H9 (cell line): ENCODE measurements at regions not wholly inside any gene's neighbourhood (a gene's known extent, or its start where the extent isn't known, plus 50 kb on each side); places are given as distances from the start of the nearest gene placed in this dataset.

Source experiments
- DNase-seq: peaks from one replicate; pipeline ENCODE4 v3.0.0-alpha.2; 2017
- H2AFZ ChIP-seq: one replicate; pipeline ENCODE4 v1.6.1; 2013; ENCODE audit warnings: mild to moderate bottlenecking, low read length, control low read depth, moderate library complexity
- H2AK5ac ChIP-seq: 2 replicates; pipeline ENCODE4 v1.6.1; 2013; ENCODE audit warnings: low read length, control low read depth, mixed read lengths; ENCODE audit not compliant: insufficient read length
- H2BK120ac ChIP-seq: one replicate; pipeline ENCODE4 v1.6.1; 2013; ENCODE audit warnings: low read depth, mild to moderate bottlenecking, low read length, control low read depth, inconsistent platforms; ENCODE audit not compliant: poor library complexity, severe bottlenecking
- H2BK12ac ChIP-seq: 2 replicates; pipeline ENCODE4 v1.6.1; 2013; ENCODE audit warnings: low read length, control low read depth, mixed read lengths, low read depth; ENCODE audit not compliant: insufficient read length
- H2BK15ac ChIP-seq: 2 replicates; pipeline ENCODE4 v1.6.1; 2013; ENCODE audit warnings: low read depth, low read length, control low read depth
- H2BK20ac ChIP-seq: one replicate; pipeline ENCODE4 v1.6.1; 2013; ENCODE audit warnings: low read depth, mild to moderate bottlenecking, low read length, control low read depth, inconsistent platforms; ENCODE audit not compliant: poor library complexity, severe bottlenecking
- H2BK5ac ChIP-seq: 2 replicates; pipeline ENCODE4 v1.6.1; 2013; ENCODE audit warnings: low read length, control low read depth, mixed read lengths; ENCODE audit not compliant: insufficient read length
- H3K14ac ChIP-seq: 2 replicates; pipeline ENCODE4 v1.6.1; 2013; ENCODE audit warnings: low read length, control low read depth; ENCODE audit not compliant: insufficient read depth
- H3K18ac ChIP-seq: 2 replicates; pipeline ENCODE4 v1.6.1; 2013; ENCODE audit warnings: low read depth, mild to moderate bottlenecking, mixed read lengths, low read length, control low read depth; ENCODE audit not compliant: insufficient read length
- H3K23ac ChIP-seq: 2 replicates; pipeline ENCODE4 v1.6.1; 2013; ENCODE audit warnings: low read length, control low read depth, mixed read lengths, low read depth; ENCODE audit not compliant: insufficient read length
- H3K23me2 ChIP-seq: 2 replicates; pipeline ENCODE4 v1.6.1; 2013; ENCODE audit warnings: low read depth, mild to moderate bottlenecking, mixed read lengths, low read length, control low read depth; ENCODE audit not compliant: insufficient read length, poor library complexity, severe bottlenecking
- H3K27ac ChIP-seq: 2 replicates; pipeline ENCODE4 v1.5.1; 2013; ENCODE audit warnings: low read length, control low read depth, mixed read lengths, low read depth; ENCODE audit not compliant: insufficient read length
- H3K27me3 ChIP-seq: 2 replicates; pipeline ENCODE4 v1.6.1; 2013; ENCODE audit warnings: low read length, control low read depth, inconsistent platforms; ENCODE audit not compliant: insufficient read depth
- H3K4ac ChIP-seq: 2 replicates; pipeline ENCODE4 v1.6.1; 2013; ENCODE audit warnings: low read depth, mild to moderate bottlenecking, control low read depth, inconsistent platforms, low read length, moderate library complexity
- H3K4me1 ChIP-seq: 2 replicates; pipeline ENCODE4 v1.6.1; 2013; ENCODE audit warnings: low read length, control low read depth, inconsistent platforms; ENCODE audit not compliant: insufficient read depth
- H3K4me2 ChIP-seq: 2 replicates; pipeline ENCODE4 v1.6.1; 2013; ENCODE audit warnings: low read length, control low read depth, mixed read lengths; ENCODE audit not compliant: insufficient read length, insufficient read depth
- H3K56ac ChIP-seq: 2 replicates; pipeline ENCODE4 v1.6.1; 2013; ENCODE audit warnings: low read depth, mild to moderate bottlenecking, mixed read lengths, low read length, control low read depth; ENCODE audit not compliant: insufficient read length
- H3K79me1 ChIP-seq: 2 replicates; pipeline ENCODE4 v1.6.1; 2013; ENCODE audit warnings: low read depth, mild to moderate bottlenecking, moderate library complexity, low read length, control low read depth, inconsistent platforms; ENCODE audit not compliant: insufficient read depth, poor library complexity, severe bottlenecking
- H3K79me2 ChIP-seq: 2 replicates; pipeline ENCODE4 v1.6.1; 2013; ENCODE audit warnings: low read length, control low read depth, inconsistent platforms; ENCODE audit not compliant: insufficient read depth
- H3K9ac ChIP-seq: 2 replicates; pipeline ENCODE4 v1.6.1; 2013; ENCODE audit warnings: low read length, control low read depth, mixed read lengths; ENCODE audit not compliant: insufficient read length; ENCODE audit errors: extremely low read depth
- H3K9me3 ChIP-seq: one replicate; pipeline ENCODE4 v1.6.1; 2013; ENCODE audit warnings: low read depth, low read length, inconsistent platforms; ENCODE audit not compliant: control insufficient read depth
- H3T11ph ChIP-seq: one replicate; pipeline ENCODE4 v1.6.1; 2013; ENCODE audit warnings: mild to moderate bottlenecking, low read length, control low read depth, inconsistent platforms
- H4K20me1 ChIP-seq: one replicate; pipeline ENCODE4 v1.6.1; 2013; ENCODE audit not compliant: control insufficient read depth, insufficient read length, insufficient read depth
- H4K5ac ChIP-seq: 2 replicates; pipeline ENCODE4 v1.6.1; 2013; ENCODE audit warnings: low read depth, mild to moderate bottlenecking, mixed read lengths, low read length, control low read depth; ENCODE audit not compliant: insufficient read length
- H4K8ac ChIP-seq: replicated peaks from 2 replicates; pipeline ENCODE4 v1.6.1; 2013; ENCODE audit warnings: low read length, control low read depth, mixed read lengths, low read depth; ENCODE audit not compliant: insufficient read length
- H4K91ac ChIP-seq: 2 replicates; pipeline ENCODE4 v1.6.1; 2013; ENCODE audit warnings: low read depth, mild to moderate bottlenecking, moderate library complexity, mixed read lengths, low read length, control low read depth; ENCODE audit not compliant: insufficient read length
- H3K27ac Mint-ChIP-seq, 3 experiments: 2 replicates in 2 of 3; 3 replicates in 1 of 3; pipeline ENCODE4 v1.8.0; 2020 to 2021; ENCODE audit warnings: mixed read lengths in 3 of 3, mild to moderate bottlenecking in 1 of 3, moderate library complexity in 1 of 3
- H3K27me3 Mint-ChIP-seq: 2 replicates; pipeline ENCODE4 v1.8.0; 2021; ENCODE audit warnings: low read depth, mild to moderate bottlenecking, moderate library complexity, mixed read lengths
- H3K36me3 Mint-ChIP-seq, 3 experiments: 2 replicates in 2 of 3; 3 replicates in 1 of 3; pipeline ENCODE4 v1.8.0; 2020 to 2021; ENCODE audit warnings: low read depth in 3 of 3, mixed read lengths in 3 of 3; ENCODE audit not compliant: insufficient read depth in 1 of 3
- H3K4me1 Mint-ChIP-seq, 2 experiments: 2 replicates each; pipeline ENCODE4 v1.8.0; 2020; ENCODE audit warnings: mixed read lengths in 2 of 2
- H3K4me3 Mint-ChIP-seq, 2 experiments: 2 replicates in 1 of 2; 3 replicates in 1 of 2; pipeline ENCODE4 v1.8.0; 2020 to 2021; ENCODE audit warnings: mild to moderate bottlenecking in 2 of 2, mixed read lengths in 2 of 2, moderate library complexity in 1 of 2
- H3K9me3 Mint-ChIP-seq, 2 experiments: 2 replicates in 1 of 2; 3 replicates in 1 of 2; pipeline ENCODE4 v1.8.0; 2020; ENCODE audit warnings: mild to moderate bottlenecking in 2 of 2, mixed read lengths in 2 of 2, moderate library complexity in 1 of 2
- WGBS: extraction: QIAGEN DNeasy Blood & Tissue Kit; methylation state at CpG from one replicate; pipeline ENCODE4 v1.1.7; 2013; ENCODE audit warnings: missing lambda C conversion rate, low lambda C conversion rate, mixed read lengths; ENCODE audit not compliant: insufficient read length; ENCODE audit errors: extremely low coverage; 5-methylcytosine and 5-hydroxymethylcytosine counted together
- TF ChIP-seq, protein P1 (sequence below): fragments of 200-600 bp; sonication (generic); conservative IDR thresholded peaks from 3 replicates; pipeline ENCODE4 v1.8.0; 2021; ENCODE audit warnings: antibody characterized with exemption, mild to moderate bottlenecking

DNA sequence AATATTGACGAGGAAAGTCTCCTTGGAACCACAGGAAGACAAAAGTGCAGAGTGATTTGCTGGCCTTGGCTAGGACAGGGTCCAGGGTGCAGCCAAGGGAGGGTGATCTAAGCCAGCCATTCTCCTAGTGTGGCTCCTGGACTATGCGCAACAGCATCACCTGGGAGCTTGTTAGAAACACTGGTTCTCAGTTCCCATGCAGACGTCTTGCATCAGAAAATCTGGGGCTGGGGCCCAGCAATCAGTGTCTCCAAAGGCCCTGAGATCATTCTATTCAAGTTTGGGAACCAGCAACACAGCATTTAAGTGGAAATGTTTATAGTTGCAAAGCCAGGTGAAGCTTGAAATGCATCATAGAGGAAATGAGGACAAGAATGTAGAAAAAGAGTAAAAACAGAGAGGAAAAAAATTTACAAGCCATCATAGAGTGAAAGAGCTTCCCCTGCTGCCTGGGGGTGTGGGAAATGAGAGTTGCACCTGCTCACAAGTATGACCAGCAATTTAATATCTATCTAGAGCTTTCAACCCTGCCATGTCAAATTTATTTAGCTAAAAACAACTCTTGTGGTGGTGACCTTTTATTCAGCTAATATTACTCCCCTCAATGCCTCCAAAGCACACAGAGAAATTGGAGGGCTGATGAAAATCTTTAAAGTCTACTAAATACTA lies 54.4 kb upstream of the SEC11C start:
- Mint-ChIP-seq H3K4me1 (peaks cover 2 to 6% of the 10 kb centered on the region in 2 experiments; a peak in 3 of 4 replicates), H3K27ac (no peak overlapping the region), H3K4me3 (no peak overlapping the region), H3K27me3 (peaks cover 22% of the 10 kb centered on the region), H3K36me3 (no peaks in the 10 kb centered on the region), H3K9me3 (no peaks in the 10 kb centered on the region)
- no peak overlapping the region for H3K14ac ChIP-seq
- no peak overlapping the region for H3K4me2 ChIP-seq
- no peaks in the 10 kb centered on the region for H3K79me1 ChIP-seq
- no peaks in the 10 kb centered on the region for H3K79me2 ChIP-seq
- H2AFZ ChIP-seq: no peak overlapping the region
- H3K4me1 ChIP-seq: no peaks in the 10 kb centered on the region
- no peak overlapping the region for H2BK120ac ChIP-seq
- no peaks in the 10 kb centered on the region for H3K9me3 ChIP-seq
- no CpG with 5 or more reads among the region's 3 CpGs for WGBS
- H2BK5ac ChIP-seq: no peak overlapping the region
- H3K23me2 ChIP-seq: peaks cover 2% of the 10 kb centered on the region
- H2BK15ac ChIP-seq: no peak overlapping the region
- H3K27me3 ChIP-seq: no peaks in the 10 kb centered on the region
- no peak overlapping the region for H2BK20ac ChIP-seq
- H3K23ac ChIP-seq: no peak overlapping the region
- H3K4ac ChIP-seq: no peak overlapping the region
- no peak overlapping the region for H4K8ac ChIP-seq
- no peak overlapping the region for H3T11ph ChIP-seq
- no peak overlapping the region for H3K9ac ChIP-seq
- DNase-seq: no peak
- H4K20me1 ChIP-seq: no peaks in the 10 kb centered on the region
- TF ChIP-seq, protein P1, sequence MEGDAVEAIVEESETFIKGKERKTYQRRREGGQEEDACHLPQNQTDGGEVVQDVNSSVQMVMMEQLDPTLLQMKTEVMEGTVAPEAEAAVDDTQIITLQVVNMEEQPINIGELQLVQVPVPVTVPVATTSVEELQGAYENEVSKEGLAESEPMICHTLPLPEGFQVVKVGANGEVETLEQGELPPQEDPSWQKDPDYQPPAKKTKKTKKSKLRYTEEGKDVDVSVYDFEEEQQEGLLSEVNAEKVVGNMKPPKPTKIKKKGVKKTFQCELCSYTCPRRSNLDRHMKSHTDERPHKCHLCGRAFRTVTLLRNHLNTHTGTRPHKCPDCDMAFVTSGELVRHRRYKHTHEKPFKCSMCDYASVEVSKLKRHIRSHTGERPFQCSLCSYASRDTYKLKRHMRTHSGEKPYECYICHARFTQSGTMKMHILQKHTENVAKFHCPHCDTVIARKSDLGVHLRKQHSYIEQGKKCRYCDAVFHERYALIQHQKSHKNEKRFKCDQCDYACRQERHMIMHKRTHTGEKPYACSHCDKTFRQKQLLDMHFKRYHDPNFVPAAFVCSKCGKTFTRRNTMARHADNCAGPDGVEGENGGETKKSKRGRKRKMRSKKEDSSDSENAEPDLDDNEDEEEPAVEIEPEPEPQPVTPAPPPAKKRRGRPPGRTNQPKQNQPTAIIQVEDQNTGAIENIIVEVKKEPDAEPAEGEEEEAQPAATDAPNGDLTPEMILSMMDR: no peak
- no peak overlapping the region for H3K18ac ChIP-seq
- H2AK5ac ChIP-seq: no peak overlapping the region
- H4K5ac ChIP-seq: no peak overlapping the region
- no peak overlapping the region for H3K27ac ChIP-seq
- H2BK12ac ChIP-seq: no peak overlapping the region
- H4K91ac ChIP-seq: no peak overlapping the region
- H3K56ac ChIP-seq: no peak overlapping the region
